Ascending aorta (tissue), 2 donors: ENCODE measurements at regions not wholly inside any gene's neighbourhood (a gene's known extent, or its start where the extent isn't known, plus 50 kb on each side); places are given as distances from the start of the nearest gene placed in this dataset.

Experiments
- DNase-seq, 2 donors: peaks; one replicate each; pipeline ENCODE4 v3.0.0-alpha.2; 2019; ENCODE audit warnings: low spot score in 2 of 2
- H3K27ac ChIP-seq, 2 donors: fragments of 200-600 bp; sonication (generic); one replicate each; pipeline ENCODE4 v1.5.1; 2016 to 2017; ENCODE audit warnings: mild to moderate bottlenecking in 1 of 2
- H3K27me3 ChIP-seq: fragments of 200-600 bp; sonication (generic); one replicate; pipeline ENCODE4 v1.5.1; 2017
- H3K36me3 ChIP-seq, 2 donors: fragments of 200-600 bp; sonication (generic); one replicate each; pipeline ENCODE4 v1.5.1; 2016
- H3K4me1 ChIP-seq, 2 donors: fragments of 200-600 bp; sonication (generic); one replicate each; pipeline ENCODE4 v1.5.1; 2016 to 2017; ENCODE audit warnings: mild to moderate bottlenecking in 1 of 2
- H3K4me3 ChIP-seq, 2 donors: fragments of 200-600 bp; sonication (generic); one replicate each; pipeline ENCODE4 v1.5.1; 2016 to 2017; ENCODE audit warnings: mild to moderate bottlenecking in 1 of 2
- H3K9me3 ChIP-seq, 2 donors: fragments of 200-600 bp; sonication (generic); one replicate each; pipeline ENCODE4 v1.5.1; 2016
- intact Hi-C: fragments of 100-400 bp; cut with DNase I; formaldehyde crosslinking; loops from one replicate; pipeline ENCODE4 v1.15.1; 2023
- TF ChIP-seq, protein P1 (sequence below), 3 experiments: fragments of 200-600 bp in 2 of 3; fragments of 450-650 bp in 1 of 3; sonication (generic) in 2 of 3; IDR thresholded peaks; one replicate each; pipeline ENCODE4 v1.5.1; 2016 to 2019; ENCODE audit warnings: antibody characterized with exemption in 3 of 3, mild to moderate bottlenecking in 1 of 3, moderate library complexity in 1 of 3

- no peaks in the 10 kb centered on the region for H3K36me3 ChIP-seq
- no peak for DNase-seq
- H3K9me3 ChIP-seq = no peaks in the 10 kb centered on the region
- H3K4me1 ChIP-seq = no peaks in the 10 kb centered on the region
- intact Hi-C loops = no loop called here
- TF ChIP-seq, protein P1, sequence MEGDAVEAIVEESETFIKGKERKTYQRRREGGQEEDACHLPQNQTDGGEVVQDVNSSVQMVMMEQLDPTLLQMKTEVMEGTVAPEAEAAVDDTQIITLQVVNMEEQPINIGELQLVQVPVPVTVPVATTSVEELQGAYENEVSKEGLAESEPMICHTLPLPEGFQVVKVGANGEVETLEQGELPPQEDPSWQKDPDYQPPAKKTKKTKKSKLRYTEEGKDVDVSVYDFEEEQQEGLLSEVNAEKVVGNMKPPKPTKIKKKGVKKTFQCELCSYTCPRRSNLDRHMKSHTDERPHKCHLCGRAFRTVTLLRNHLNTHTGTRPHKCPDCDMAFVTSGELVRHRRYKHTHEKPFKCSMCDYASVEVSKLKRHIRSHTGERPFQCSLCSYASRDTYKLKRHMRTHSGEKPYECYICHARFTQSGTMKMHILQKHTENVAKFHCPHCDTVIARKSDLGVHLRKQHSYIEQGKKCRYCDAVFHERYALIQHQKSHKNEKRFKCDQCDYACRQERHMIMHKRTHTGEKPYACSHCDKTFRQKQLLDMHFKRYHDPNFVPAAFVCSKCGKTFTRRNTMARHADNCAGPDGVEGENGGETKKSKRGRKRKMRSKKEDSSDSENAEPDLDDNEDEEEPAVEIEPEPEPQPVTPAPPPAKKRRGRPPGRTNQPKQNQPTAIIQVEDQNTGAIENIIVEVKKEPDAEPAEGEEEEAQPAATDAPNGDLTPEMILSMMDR (IDR thresholded peaks at IDR 0.05) = no peak
- no peak overlapping the region for H3K27ac ChIP-seq
- no peaks in the 10 kb centered on the region for H3K27me3 ChIP-seq
- H3K4me3 ChIP-seq = no peak overlapping the region
Observed at GRCh38 chr9:106119176-106119575, 424.8 kb downstream of the TMEM38B start.

DNA sequence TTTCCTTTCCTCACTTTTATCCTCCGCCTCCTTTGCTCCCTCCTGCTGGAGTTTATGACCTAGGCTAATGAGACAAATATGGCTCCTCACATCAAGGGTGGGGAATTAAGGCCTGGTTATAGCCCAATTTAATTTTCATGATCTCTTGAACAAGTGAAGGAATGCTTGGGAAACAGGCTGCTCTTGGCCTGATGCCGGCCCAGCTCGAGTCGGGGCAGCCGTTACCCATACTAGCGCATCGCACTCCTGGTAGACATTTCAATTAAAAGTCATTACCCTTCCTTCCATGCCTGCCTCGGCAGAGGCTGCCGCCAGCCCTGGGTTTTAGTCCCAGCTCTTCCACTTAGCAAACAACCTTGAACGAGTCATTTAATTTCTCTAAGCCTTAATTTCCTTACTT, 425.7 kb downstream of the TMEM38B start:
- Histone ChIP-seq H3K4me1 (no peaks in the 10 kb centered on the region), H3K4me3 (no peak overlapping the region), H3K9me3 (no peaks in the 10 kb centered on the region), H3K36me3 (no peaks in the 10 kb centered on the region), H3K27ac (no peak overlapping the region), H3K27me3 (no peaks in the 10 kb centered on the region)
- TF ChIP-seq, protein P1 (IDR thresholded peaks at IDR 0.05) = no peak
- intact Hi-C loops = no loop called here
- no peak for DNase-seq

DNA sequence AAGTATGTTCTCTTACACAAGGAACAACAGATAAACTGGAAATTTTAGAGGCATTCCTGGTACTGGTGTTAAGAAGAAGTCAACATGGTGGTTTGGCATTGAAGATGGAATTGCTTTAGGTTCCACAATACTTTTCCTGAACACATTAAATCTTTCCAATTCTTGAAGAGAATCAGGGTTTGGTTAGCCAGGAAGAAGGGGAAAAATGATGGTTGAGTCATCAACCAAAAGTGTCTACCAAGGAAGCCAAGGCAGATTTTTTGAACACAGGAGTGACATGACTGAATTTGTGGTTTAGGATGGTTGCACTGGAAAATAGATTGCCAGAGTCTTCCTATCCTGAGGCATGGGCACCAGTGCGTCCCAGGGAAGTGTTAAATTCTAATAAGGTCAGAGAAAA, 433.4 kb downstream of the TMEM38B start:
- H3K4me1 ChIP-seq = no peaks in the 10 kb centered on the region
- H3K36me3 ChIP-seq = no peaks in the 10 kb centered on the region
- H3K4me3 ChIP-seq = no peak overlapping the region
- DNase-seq = no peak
- intact Hi-C loops = no loop called here
- no peaks in the 10 kb centered on the region for H3K9me3 ChIP-seq
- H3K27ac ChIP-seq = no peak overlapping the region
- TF ChIP-seq, protein P1 (IDR thresholded peaks at IDR 0.05) = no peak
- H3K27me3 ChIP-seq = no peaks in the 10 kb centered on the region

DNA sequence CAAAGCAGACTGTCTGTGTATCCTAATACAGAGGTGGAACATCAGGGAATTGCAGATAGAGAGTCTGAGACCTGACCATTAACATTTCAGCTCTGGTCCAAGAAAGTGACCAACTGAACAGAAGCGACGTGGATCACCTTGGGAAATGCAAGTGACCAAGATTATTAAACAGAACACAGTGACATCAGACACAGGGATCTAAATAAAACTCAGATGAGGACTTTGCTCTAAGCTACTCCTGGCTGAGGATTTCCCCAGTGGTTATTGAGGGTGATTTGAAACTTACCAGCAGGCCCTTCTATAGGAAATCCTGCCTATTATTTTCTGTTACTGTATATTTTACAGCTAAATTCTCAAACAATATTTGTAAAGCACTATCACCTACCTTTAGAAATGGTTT, 436.0 kb downstream of the TMEM38B start:
- no peak overlapping the region for H3K4me3 ChIP-seq
- no peaks in the 10 kb centered on the region for H3K27me3 ChIP-seq
- intact Hi-C loops = no loop called here
- H3K27ac ChIP-seq = no peak overlapping the region
- H3K4me1 ChIP-seq = no peaks in the 10 kb centered on the region
- H3K36me3 ChIP-seq = no peaks in the 10 kb centered on the region
- no peak for DNase-seq
- TF ChIP-seq, protein P1 (IDR thresholded peaks at IDR 0.05) = no peak
- no peaks in the 10 kb centered on the region for H3K9me3 ChIP-seq

DNA sequence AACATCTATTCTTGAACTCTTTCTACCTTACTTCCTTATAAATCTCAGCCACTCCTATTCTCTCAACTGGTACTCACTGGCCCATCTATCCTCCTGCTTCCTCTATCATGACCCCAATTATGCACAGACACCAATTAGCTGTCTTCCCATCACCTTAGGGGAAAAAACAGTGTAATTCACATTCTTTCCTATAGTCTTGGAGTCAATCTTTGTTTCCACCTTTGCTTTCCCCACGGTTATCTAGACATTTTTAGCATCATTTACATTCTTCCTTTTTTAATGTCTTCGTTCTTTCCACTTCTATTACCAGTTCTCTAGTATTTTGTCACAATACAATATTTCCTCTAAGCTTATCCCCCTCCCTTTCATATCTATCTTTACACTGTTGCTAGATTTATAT, 449.4 kb downstream of the TMEM38B start:
- TF ChIP-seq, protein P1 (IDR thresholded peaks at IDR 0.05) = no peak
- no peak overlapping the region for H3K27ac ChIP-seq
- no peaks in the 10 kb centered on the region for H3K36me3 ChIP-seq
- no peak overlapping the region for H3K4me3 ChIP-seq
- no peak for DNase-seq
- no peaks in the 10 kb centered on the region for H3K9me3 ChIP-seq
- H3K27me3 ChIP-seq = no peaks in the 10 kb centered on the region
- H3K4me1 ChIP-seq = no peaks in the 10 kb centered on the region
- intact Hi-C loops = no loop called here
